ENCODE measurements at regions not wholly inside any gene's neighbourhood (a gene's known extent, or its start where the extent isn't known, plus 50 kb on each side); places are given as distances from the start of the nearest gene placed in this dataset.
A peak's percentile ranks its signal among the peaks of the same experiment; 100 is the strongest.
"Not testable (repeated sequence)": the region's sequence is repeated elsewhere in the genome, so short reads cannot be mapped to it uniquely, and the experiment has no call there.

- DNase-seq, result no peak
Measured at GRCh38 chr6:155795173-155795796, 339.6 kb upstream of the NOX3 start.

- DNase-seq, result no peak
Measured at GRCh38 chr6:155791891-155792290, 336.3 kb upstream of the NOX3 start.

- no peak for DNase-seq
Measured at GRCh38 chr6:155791186-155791585, 335.5 kb upstream of the NOX3 start.

- no peak for DNase-seq
Measured at GRCh38 chr6:155787168-155787567, 331.5 kb upstream of the NOX3 start.

- no peak for DNase-seq
Measured at GRCh38 chr6:155786528-155786927, 330.9 kb upstream of the NOX3 start.

- DNase-seq, result no peak
Measured at GRCh38 chr6:155782739-155783459, 327.3 kb upstream of the NOX3 start.

GRCh38 chr6:155782320-155782731 lies 326.7 kb upstream of the NOX3 start:
- DNase-seq, result peak; percentile 56

- DNase-seq, result no peak
Measured at GRCh38 chr6:155779456-155779855, 323.8 kb upstream of the NOX3 start.

- DNase-seq, result no peak
Measured at GRCh38 chr6:155778336-155778735, 322.7 kb upstream of the NOX3 start.

GRCh38 chr6:155771822-155772221 lies 316.2 kb upstream of the NOX3 start:
- no peak for DNase-seq

GRCh38 chr6:155770856-155771255 lies 315.2 kb upstream of the NOX3 start:
- no peak for DNase-seq

- DNase-seq, result no peak
Measured at GRCh38 chr6:155770313-155770712, 314.7 kb upstream of the NOX3 start.

- no peak for DNase-seq
Measured at GRCh38 chr6:155765275-155766194, 309.9 kb upstream of the NOX3 start.

GRCh38 chr6:155762649-155763048 lies 307.0 kb upstream of the NOX3 start:
- no peak for DNase-seq

- no peak for DNase-seq
Measured at GRCh38 chr6:155755452-155755851, 299.8 kb upstream of the NOX3 start.

GRCh38 chr6:155748778-155749177 lies 293.1 kb upstream of the NOX3 start:
- DNase-seq, result not testable (repeated sequence)

- DNase-seq, result no peak
Measured at GRCh38 chr6:155747491-155747890, 291.9 kb upstream of the NOX3 start.

- no peak for DNase-seq
Measured at GRCh38 chr6:155740781-155741399, 285.3 kb upstream of the NOX3 start.

- no peak for DNase-seq
Measured at GRCh38 chr6:155738602-155739105, 283.0 kb upstream of the NOX3 start.

- DNase-seq, result no peak
Measured at GRCh38 chr6:155717374-155717773, 261.7 kb upstream of the NOX3 start.

GRCh38 chr6:155710704-155711103 lies 255.1 kb upstream of the NOX3 start:
- DNase-seq, result no peak

GRCh38 chr6:155709262-155709661 lies 253.6 kb upstream of the NOX3 start:
- DNase-seq, result no peak

- no peak for DNase-seq
Measured at GRCh38 chr6:155708100-155708499, 252.5 kb upstream of the NOX3 start.
